Kidney (tissue), 13 donors: ENCODE measurements at regions not wholly inside any gene's neighbourhood (a gene's known extent, or its start where the extent isn't known, plus 50 kb on each side); places are given as distances from the start of the nearest gene placed in this dataset.
"Not testable (repeated sequence)": the region's sequence is repeated elsewhere in the genome, so short reads cannot be mapped to it uniquely, and the experiment has no call there.

ENCODE experiments used
- DNase-seq, 5 donors: peaks; one replicate each; pipeline ENCODE4 v3.0.0-alpha.2; 2013 to 2020
- FAIRE-seq: peaks from 2 replicates; lab custom pipeline; 2012; peaks lifted over from hg19 to GRCh38; lab: Jason Lieb, UNC
- H3K27ac ChIP-seq, 2 donors: one replicate each; pipeline ENCODE4 v1.7.0; 2013; ENCODE audit warnings: low read depth in 2 of 2, low read length in 2 of 2, inconsistent platforms in 1 of 2
- H3K27me3 ChIP-seq: one replicate; pipeline ENCODE4 v1.7.1; 2013; ENCODE audit warnings: low read length, inconsistent platforms; ENCODE audit not compliant: control insufficient read depth, insufficient read depth
- H3K36me3 ChIP-seq, 3 donors: one replicate each; pipeline versions ENCODE4 v1.7.0 to v1.7.1; 2013; ENCODE audit warnings: low read length in 3 of 3, control low read depth in 1 of 3, inconsistent platforms in 1 of 3; ENCODE audit not compliant: insufficient read depth in 3 of 3, control insufficient read depth in 2 of 3
- H3K4me1 ChIP-seq, 3 donors: one replicate each; pipeline versions ENCODE4 v1.7.0 to v1.7.1; 2013; ENCODE audit warnings: low read length in 3 of 3, inconsistent platforms in 1 of 3, low read depth in 1 of 3; ENCODE audit not compliant: control insufficient read depth in 2 of 3, insufficient read depth in 2 of 3
- H3K4me3 ChIP-seq, 3 donors: one replicate each; pipeline versions ENCODE4 v1.7.0 to v1.8.1; 2013; ENCODE audit warnings: low read length in 3 of 3, control low read depth in 1 of 3, inconsistent platforms in 1 of 3
- H3K9ac ChIP-seq, 3 donors: one replicate each; pipeline versions ENCODE4 v1.7.0 to v1.7.1; 2013; ENCODE audit warnings: low read length in 3 of 3, control low read depth in 1 of 3, inconsistent platforms in 1 of 3
- H3K9me3 ChIP-seq, 3 donors: one replicate each; pipeline versions ENCODE4 v1.7.0 to v1.7.1; 2013; ENCODE audit warnings: low read length in 3 of 3, control low read depth in 1 of 3, inconsistent platforms in 1 of 3; ENCODE audit not compliant: control insufficient read depth in 2 of 3, insufficient read depth in 1 of 3
- CTCF ChIP-seq: IDR thresholded peaks from 3 replicates; pipeline ENCODE4 v1.5.1; 2012; ENCODE audit warnings: mild to moderate bottlenecking, moderate library complexity, borderline replicate concordance; ENCODE audit not compliant: insufficient read depth; ENCODE audit errors: extremely low read depth
- intact Hi-C: fragments of 100-400 bp; cut with DNase I; formaldehyde crosslinking; loops from one replicate; pipeline ENCODE4 v1.11.1; 2022
- donor health status: control.
- donor health status: control.
- donor health status: control.
- donor health status: control.
- donor health status: control.
- donor health status: DM: yes; HTN: yes; CAD: no.
- donor health status: Normal renal cell carcinoma (clear cell type).

- TF ChIP-seq CTCF: no peak
- H3K27me3 ChIP-seq: no peaks in the 10 kb centered on the region
- FAIRE-seq (no peak), DNase-seq (no peak)
- H3K9me3 ChIP-seq: no peaks in the 10 kb centered on the region
- no peak overlapping the region for H3K4me3 ChIP-seq
- intact Hi-C loops: no loop called here
- no peaks in the 10 kb centered on the region for H3K4me1 ChIP-seq
- H3K27ac ChIP-seq: no peak overlapping the region
- H3K36me3 ChIP-seq: no peaks in the 10 kb centered on the region
- H3K9ac ChIP-seq: no peak overlapping the region
Observed at GRCh38 chr5:122690266-122690665, 84.6 kb upstream of the SNX2 start.

- H3K36me3 ChIP-seq: no peaks in the 10 kb centered on the region
- no peaks in the 10 kb centered on the region for H3K4me1 ChIP-seq
- H3K9me3 ChIP-seq: no peaks in the 10 kb centered on the region
- no peaks in the 10 kb centered on the region for H3K27me3 ChIP-seq
- DNase-seq (peak in 2 of 5 donors; percentile 8 to 41), FAIRE-seq (no peak)
- TF ChIP-seq CTCF: no peak
- no peak overlapping the region for H3K27ac ChIP-seq
- no peak overlapping the region for H3K4me3 ChIP-seq
- intact Hi-C loops: no loop called here
- no peak overlapping the region for H3K9ac ChIP-seq
Observed at GRCh38 chr5:122691931-122692330, 82.9 kb upstream of the SNX2 start.

- no peaks in the 10 kb centered on the region for H3K27me3 ChIP-seq
- H3K27ac ChIP-seq: no peak overlapping the region
- no peaks in the 10 kb centered on the region for H3K4me1 ChIP-seq
- H3K9me3 ChIP-seq: no peaks in the 10 kb centered on the region
- intact Hi-C loops: no loop called here
- H3K9ac ChIP-seq: no peak overlapping the region
- no peak overlapping the region for H3K4me3 ChIP-seq
- DNase-seq: no peak
- no peak for TF ChIP-seq CTCF
- FAIRE-seq: no peak
- H3K36me3 ChIP-seq: no peaks in the 10 kb centered on the region
Observed at GRCh38 chr5:122693963-122694362, 80.9 kb upstream of the SNX2 start.

- Histone ChIP-seq H3K9me3 (no peaks in the 10 kb centered on the region), H3K27ac (no peak overlapping the region), H3K4me3 (no peak overlapping the region), H3K9ac (no peak overlapping the region), H3K4me1 (no peaks in the 10 kb centered on the region), H3K27me3 (no peaks in the 10 kb centered on the region), H3K36me3 (no peaks in the 10 kb centered on the region)
- TF ChIP-seq CTCF: no peak
- intact Hi-C loops: no loop called here
- DNase-seq (no peak), FAIRE-seq (no peak)
Observed at GRCh38 chr5:122694884-122695283, 80.0 kb upstream of the SNX2 start.

GRCh38 chr5:122696735-122697134, 78.1 kb upstream of the SNX2 start:
- FAIRE-seq, intact Hi-C loops: not testable (repeated sequence)

More at GRCh38 chr5:122696735-122697134, 78.1 kb upstream of the SNX2 start:
- not testable (repeated sequence) for H3K27ac ChIP-seq, DNase-seq, H3K4me3 ChIP-seq, H3K9ac ChIP-seq, H3K4me1 ChIP-seq, H3K36me3 ChIP-seq, H3K9me3 ChIP-seq, H3K27me3 ChIP-seq
